Motor neuron (in vitro differentiated cells): ENCODE measurements at regions not wholly inside any gene's neighbourhood (a gene's known extent, or its start where the extent isn't known, plus 50 kb on each side); places are given as distances from the start of the nearest gene placed in this dataset.

Experiments used
- ATAC-seq, 8 experiments: fragments of 200-7000 bp; cut with Tn5 transposase; replicated peaks in 6 of 8; 2 replicates each; pipeline ENCODE4 v1.8.0; 2021; ENCODE audit warnings: mild to moderate bottlenecking in 8 of 8, moderate library complexity in 8 of 8
- H3K27ac ChIP-seq, 2 donors: fragments of 250-450 bp; sonication (Bioruptor Pico); 2 replicates each; pipeline ENCODE4 v1.9.0; 2021; ENCODE audit warnings: antibody characterized with exemption in 2 of 2, mild to moderate bottlenecking in 2 of 2, moderate library complexity in 1 of 2
- H3K4me1 ChIP-seq, 2 donors: fragments of 250-450 bp; sonication (Bioruptor Pico); replicated peaks in 1 of 2; 2 replicates each; pipeline ENCODE4 v1.6.1; 2021; ENCODE audit warnings: antibody characterized with exemption in 2 of 2, mild to moderate bottlenecking in 2 of 2, moderate library complexity in 1 of 2
- H3K4me3 ChIP-seq, 5 donors: fragments of 250-450 bp; sonication (Bioruptor Pico); 2 replicates each; pipeline ENCODE4 v1.9.0; 2021; ENCODE audit warnings: antibody characterized with exemption in 5 of 5, mild to moderate bottlenecking in 5 of 5, moderate library complexity in 4 of 5
- WGBS, 10 experiments: fragments of 450-650 bp; shearing (Covaris generic); methylation state at CpG; one replicate each; pipeline ENCODE4 v1.0.0; 2022; 5-methylcytosine and 5-hydroxymethylcytosine counted together
- in situ Hi-C, 9 experiments: fragments of 400-800 bp; cut with MboI; loops; one replicate each; pipeline ENCODE4 v1.15.0; 2021; ENCODE audit warnings: low sequenced_read_pairs in 9 of 9, low pct_unique_long_range_greater_than_20kb in 2 of 9; ENCODE audit not compliant: unreplicated experiment in 9 of 9

DNA sequence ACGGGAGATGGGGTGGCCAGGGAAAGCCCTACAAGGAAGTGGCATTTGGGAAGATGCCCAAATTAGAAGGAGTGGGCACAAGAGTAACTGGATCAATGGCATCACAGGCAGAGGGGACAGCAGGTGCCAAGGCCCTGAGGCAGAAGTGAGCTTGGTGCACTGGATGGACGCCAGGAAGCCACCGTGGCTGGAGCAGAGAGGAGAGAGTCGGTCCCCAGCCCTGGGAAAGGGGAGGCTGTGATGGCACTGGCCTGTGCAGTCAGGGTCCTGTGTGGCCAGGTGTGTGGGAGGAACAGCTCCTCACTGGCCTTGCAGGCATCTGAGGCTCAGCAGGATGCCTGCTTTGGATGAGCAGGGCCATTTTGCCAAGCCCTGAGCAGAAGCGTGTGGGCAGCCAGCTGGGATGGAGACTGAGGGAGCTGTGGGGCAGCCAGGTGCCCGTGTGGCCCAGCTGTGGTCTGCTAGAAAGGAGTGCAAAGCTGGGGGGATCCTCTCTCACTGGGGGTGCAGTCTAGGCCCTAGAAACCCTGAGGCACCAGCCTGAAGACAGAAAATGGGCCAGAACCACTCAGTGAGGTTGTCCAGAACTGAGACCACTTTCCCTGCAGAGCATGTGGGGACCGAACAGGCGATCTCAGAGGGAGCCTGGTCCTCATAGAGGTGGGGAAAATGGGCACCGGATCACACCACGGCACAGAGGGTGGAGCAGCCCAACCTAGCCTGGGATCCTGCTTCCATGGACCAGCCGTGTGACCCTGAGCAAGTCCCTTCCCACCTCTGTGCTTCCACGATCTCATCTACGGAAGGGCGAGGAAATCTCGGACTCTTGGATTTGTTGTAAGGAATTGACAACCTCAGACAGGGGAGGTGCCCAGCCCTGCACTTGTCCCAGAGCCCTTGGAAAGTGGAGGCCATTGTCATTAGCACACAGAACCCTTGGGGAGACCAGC is 78.6 kb upstream of the RTL6 start:
- in situ Hi-C loops, result no loop called here
- WGBS, 10 experiments, result 47 to 100% (median 78%) methylated on average over 1 to 9 of the region's 15 CpGs; no CpG with 5 or more reads in 2 of the 10 experiments
- no peak for ATAC-seq

DNA sequence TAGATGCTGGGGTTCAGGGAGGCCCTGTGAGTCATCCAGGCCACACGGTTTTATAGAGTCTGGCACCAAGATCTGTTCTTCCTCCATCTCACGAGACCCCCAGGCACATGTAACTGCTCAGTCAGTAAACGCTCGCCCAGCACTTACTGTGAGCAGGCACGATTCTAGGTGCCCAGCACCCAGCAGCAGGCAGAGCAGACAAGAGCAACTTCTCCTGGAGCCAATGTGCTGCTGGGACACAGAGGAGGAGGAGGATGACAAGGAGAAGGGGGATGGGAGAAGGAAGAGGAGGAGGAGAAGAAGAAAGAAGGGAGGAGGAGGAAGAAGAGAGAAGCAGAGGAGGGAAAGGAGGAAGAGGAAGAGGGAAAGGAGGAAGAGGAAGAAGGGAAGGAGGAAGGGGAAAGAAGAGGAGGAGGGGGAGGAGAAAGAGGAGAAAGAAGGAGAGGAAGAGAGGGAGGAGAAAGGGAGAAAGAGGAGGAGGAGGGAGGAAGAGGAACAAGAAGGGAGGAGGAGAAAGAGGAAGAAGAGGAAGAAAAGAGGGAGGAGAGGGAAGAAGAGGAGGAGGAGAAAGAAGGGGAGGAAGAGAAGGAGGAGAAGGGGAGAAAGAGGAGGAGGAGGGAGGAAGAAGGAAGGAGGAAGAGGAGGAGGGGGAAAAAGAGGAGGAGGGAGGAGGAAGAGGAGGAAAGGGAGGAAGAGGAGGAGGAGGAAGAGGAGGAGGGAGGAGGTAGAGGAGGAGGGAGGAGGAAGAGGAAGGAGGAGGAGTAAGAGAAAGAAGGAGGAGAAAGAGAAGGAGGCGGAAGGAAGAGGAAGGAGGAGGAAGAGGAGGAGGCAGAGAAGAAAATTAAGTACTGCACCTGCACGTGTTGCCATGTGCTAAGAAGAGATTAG is 77.6 kb upstream of the RTL6 start:
- H3K4me1 ChIP-seq, result peaks cover 12 to 29% of the 10 kb centered on the region in 2 donors
- WGBS, 10 experiments, result 23 to 100% (median 71%) methylated on average over 1 to 4 of the region's 7 CpGs; no CpG with 5 or more reads in 2 of the 10 experiments
- in situ Hi-C loops, result no loop called here
- H3K27ac ChIP-seq, result no peak overlapping the region
- H3K4me3 ChIP-seq, result no peak overlapping the region
- ATAC-seq, result peak in 1 of 8 experiments; percentile 3

More for the DNA sequence above, 78.6 kb upstream of the RTL6 start:
- Histone ChIP-seq H3K4me3 (no peak overlapping the region), H3K4me1 (peaks cover 12 to 20% of the 10 kb centered on the region in 2 donors), H3K27ac (no peak overlapping the region)

DNA sequence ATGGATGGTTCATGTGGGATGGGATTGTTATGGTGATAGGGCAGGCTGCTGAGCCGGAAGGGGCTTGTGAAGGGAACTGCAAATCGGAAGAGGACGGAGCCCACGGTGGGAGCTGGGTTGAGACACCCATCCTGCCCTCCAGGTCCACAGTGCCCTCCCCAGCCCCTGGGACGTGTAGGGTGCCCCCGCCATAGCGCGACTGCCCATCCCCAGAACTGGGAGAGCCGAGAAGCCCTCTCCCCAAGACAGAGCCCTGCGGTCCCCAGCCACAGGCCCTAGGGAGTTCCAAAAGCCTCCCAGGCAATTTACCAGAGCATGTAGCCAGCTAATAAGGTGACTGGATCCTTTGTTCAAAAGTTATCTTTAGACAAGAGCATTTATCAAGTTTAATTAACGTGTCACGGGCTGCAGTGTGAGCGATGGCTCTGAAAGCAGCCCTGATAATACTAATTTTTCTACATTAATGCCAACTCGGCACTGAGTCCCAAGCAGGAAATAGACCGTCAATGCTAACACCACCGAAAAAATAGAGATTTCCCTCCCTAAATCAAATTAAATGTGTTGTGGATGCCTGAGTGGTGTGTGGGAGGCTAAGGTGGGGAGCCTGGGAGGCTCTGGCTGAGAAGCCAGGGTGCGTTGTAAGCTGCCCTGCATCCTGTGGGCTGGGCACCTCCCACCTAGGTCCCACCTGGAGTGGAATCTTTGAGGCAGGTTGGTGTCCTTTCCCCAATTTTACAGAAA is 76.8 kb upstream of the RTL6 start:
- peak in 5 of 8 experiments; percentile 47 to 78 (median 58) for ATAC-seq
- no peak overlapping the region for H3K27ac ChIP-seq
- H3K4me3 ChIP-seq, result no peak overlapping the region
- 44 to 96% (median 62%) methylated on average over 3 to 8 of the region's 17 CpGs; no CpG with 5 or more reads in 3 of the 10 experiments for WGBS, 10 experiments
- H3K4me1 ChIP-seq, result peaks cover 12 to 29% of the 10 kb centered on the region in 2 donors
- in situ Hi-C loops, result no loop called here

DNA sequence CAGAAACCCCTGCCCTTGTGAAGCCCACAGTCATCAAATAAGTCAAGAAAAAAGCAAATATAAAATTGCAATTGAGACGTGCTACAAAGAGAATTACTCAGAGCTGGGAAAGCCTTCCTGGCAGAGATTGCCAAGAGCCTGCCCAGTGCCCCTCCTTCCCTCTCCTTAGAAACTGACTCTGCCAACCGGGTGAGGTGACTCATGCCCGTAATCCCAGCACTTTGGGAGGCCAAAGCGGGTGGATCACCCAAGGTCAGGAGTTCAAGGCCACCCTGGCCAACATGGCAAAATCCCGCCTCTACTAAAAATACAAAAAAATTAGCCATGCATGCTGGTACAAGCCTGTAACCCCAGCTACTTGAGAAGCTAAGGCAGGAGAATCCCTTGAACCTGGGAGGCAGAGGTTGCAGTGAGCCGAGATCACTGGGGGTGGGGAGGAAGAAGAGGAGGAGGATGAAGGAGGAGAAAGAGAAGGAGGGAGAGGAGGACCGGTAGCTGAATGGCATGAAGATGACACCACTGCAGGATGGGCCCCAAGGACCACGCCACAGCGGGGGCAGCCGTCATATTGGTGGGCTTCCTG is 76.1 kb upstream of the RTL6 start:
- in situ Hi-C loops, result no loop called here
- Histone ChIP-seq H3K4me3 (no peak overlapping the region), H3K27ac (no peak overlapping the region), H3K4me1 (peaks cover 12 to 29% of the 10 kb centered on the region in 2 donors)
- peak in 3 of 8 experiments; percentile 8 to 56 (median 23) for ATAC-seq
- WGBS, 10 experiments, result 13 to 83% (median 47%) methylated on average over 2 to 6 of the region's 10 CpGs; no CpG with 5 or more reads in 2 of the 10 experiments

DNA sequence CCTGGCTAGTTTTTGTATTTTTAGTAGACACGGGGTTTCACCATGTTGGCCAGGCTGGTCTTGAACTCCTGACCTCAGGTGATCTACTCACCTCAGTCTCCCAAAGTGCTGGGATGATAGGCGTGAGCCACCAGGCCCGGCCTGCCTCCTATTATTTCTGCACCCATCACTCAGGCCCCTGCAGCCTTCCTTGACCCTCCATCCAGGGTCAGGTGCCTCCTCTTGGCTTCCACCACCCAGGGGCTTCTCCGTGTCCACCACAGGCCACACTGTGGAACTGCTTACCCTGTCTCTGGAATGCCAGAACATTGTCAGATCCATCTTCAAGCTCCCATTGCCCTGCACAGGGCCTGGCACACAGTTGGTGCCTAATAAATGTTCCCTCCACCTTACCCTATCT is 75.4 kb upstream of the RTL6 start:
- H3K27ac ChIP-seq, result no peak overlapping the region
- H3K4me3 ChIP-seq, result no peak overlapping the region
- 75 to 100% (median 90%) methylated on average over 1 to 2 of the region's 4 CpGs; no CpG with 5 or more reads in 6 of the 10 experiments for WGBS, 10 experiments
- ATAC-seq, result no peak
- H3K4me1 ChIP-seq, result peaks cover 12 to 29% of the 10 kb centered on the region in 2 donors
- in situ Hi-C loops, result no loop called here

DNA sequence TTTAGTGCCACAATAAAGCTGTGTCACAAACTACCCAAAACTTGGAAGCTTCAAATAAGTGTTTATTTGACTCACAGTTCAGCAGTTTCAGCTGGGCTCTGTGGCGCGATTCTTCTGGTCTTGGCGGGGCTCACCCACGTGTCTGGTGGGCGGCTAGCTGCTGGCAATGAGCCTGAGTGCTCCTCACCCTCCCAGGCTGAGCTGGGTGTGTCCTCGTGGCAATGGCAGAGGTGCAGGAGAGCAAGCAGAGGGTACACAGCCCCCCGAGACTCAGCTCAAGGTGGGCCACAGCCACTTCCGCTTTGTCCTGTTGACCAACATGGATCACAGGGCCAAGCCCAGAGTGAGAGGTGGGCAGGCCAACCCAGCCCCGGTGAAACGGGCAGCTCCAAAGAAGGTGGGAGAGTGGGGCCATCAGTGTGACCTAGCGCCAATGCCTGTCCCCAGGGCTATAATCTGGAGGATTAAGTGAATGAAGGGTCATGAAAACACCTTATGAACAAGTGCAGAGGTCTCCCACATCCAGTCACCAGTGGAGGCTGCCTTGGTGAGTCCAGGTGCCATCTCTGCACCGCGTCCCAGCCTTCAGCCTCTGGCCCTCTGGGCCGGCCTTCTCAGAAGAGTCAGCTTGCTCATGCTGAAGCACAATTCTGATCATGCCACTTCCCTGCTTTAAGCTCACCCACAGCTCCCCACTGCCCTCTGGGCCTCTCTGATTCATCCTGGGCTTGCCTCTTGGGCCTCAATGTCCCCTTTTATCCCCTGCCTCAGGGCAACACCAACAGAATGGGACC is 74.6 kb upstream of the RTL6 start:
- no peak for ATAC-seq
- in situ Hi-C loops, result no loop called here
- H3K4me3 ChIP-seq, result no peak overlapping the region
- H3K27ac ChIP-seq, result no peak overlapping the region
- 42 to 100% (median 60%) methylated on average over 1 to 3 of the region's 14 CpGs; no CpG with 5 or more reads in 4 of the 10 experiments for WGBS, 10 experiments
- H3K4me1 ChIP-seq, result peaks cover 12 to 29% of the 10 kb centered on the region in 2 donors

DNA sequence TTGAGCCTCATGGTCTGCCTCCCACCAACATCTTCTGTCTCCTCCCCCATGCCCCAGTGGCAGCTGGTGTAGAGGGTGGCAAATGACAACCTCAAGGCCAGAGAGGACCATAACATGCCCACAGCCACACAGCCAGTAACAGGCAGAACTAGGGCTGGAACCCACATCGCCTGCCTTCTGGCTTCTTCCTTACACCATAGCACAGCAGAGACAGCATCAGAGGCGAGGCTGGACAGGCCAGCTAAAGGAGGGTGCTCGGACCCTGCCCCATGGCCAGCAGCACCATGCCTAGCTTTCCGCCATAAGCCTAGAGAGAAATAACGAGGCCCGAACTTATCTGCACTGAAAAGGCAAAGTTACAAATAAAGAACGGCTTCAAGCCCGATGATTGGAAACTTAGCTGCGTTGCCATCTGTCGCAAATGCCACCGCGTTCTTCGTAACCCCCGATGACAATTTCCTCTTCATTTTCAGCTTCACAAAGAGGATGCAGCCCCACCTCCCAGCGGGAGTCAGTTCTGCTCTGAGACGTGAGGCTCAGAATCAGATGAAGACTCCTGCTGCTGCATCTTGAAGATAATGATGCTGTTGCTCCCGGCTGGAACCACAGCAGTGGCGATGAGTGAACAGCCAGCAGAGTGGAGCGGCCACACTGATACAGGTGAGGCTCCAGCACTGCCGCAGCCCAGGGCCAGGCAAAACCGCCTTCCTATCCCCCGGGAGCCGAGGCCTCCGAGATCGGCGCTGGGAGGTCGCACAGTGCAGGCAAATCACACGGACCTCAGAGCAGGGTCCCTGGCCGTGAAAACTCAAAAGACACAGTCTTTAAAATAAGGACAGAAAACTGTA is 73.8 kb upstream of the RTL6 start:
- 50 to 92% (median 83%) methylated on average over 1 to 17 of the region's 29 CpGs; no CpG with 5 or more reads in 3 of the 10 experiments for WGBS, 10 experiments
- no peak for ATAC-seq
- no peak overlapping the region for H3K27ac ChIP-seq

DNA sequence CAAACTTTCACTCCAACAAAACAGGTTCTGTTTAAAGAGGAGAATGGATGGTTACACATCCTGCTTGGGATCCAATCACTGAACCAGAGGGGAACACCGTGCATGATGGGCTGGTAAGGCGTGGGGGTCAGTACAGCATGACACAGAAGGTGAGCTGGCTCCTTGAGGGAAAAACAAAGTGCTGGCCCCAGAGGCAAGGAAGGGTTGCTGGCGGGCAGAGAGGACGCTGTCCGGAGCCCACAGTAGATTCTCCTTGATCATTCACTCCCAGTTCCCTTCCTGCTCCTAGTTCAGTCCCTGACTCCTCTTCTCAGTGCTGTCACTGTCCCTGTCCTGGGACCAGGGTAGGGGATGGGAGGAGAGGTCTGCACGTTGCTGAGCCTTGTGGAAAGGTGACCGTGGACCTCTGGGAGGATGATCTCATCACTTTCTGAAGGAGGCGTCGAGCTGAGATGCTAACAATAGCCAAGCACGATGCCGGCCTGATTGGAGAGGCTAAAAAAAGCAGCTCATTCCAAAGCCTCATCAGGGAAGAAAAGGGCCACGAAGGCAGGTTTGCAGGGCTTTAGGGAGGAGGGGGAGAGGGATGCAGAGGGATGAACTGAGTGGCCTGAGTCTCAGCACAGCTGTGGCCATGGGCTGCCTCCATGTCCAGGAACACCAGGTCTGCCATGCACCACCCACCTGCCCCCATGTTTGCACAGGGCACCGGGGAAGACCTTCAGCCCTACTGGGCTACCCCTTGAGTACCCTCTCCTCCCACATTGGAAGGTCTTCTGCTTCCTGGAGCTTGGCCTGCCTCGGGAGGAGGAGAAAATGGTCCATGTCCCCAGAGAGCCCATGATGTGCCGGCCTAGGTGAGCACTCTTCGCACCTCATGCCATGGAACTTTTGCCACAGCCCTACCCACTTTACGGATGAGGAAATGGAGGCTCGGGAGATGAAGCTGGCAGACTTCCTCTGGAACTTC is 72.7 kb upstream of the RTL6 start:
- Histone ChIP-seq H3K4me3 (no peak overlapping the region), H3K4me1 (peaks cover 12 to 29% of the 10 kb centered on the region in 2 donors), H3K27ac (no peak overlapping the region)
- 52 to 100% (median 78%) methylated on average over 1 to 8 of the region's 18 CpGs; no CpG with 5 or more reads in 2 of the 10 experiments for WGBS, 10 experiments
- peak in 5 of 8 experiments; percentile 46 to 85 (median 82) for ATAC-seq
- in situ Hi-C loops, result no loop called here

More for the DNA sequence above, 73.8 kb upstream of the RTL6 start:
- no peak overlapping the region for H3K4me3 ChIP-seq
- in situ Hi-C loops, result no loop called here
- peaks cover 12 to 29% of the 10 kb centered on the region in 2 donors for H3K4me1 ChIP-seq

DNA sequence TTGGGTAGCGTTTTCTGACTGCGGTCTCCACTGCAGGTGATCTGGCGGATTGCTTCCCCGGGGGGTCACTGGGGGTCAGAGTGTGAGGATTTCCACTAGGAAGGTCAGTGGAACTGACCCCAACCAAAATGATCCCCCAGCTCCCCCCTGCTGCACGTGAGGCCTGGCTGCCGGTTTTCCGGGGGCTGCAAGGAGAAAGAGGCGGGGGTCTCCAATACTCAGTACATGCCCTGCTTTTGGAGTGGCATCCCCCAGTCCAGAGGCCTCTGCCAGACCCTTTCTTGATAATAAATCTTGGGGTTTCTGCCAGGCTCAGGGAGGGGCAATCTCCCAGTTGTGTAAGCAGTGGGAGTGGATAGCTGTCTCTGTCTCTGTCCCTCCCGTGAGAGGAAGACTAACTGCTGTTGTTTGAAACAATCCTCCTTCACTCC is 71.5 kb upstream of the RTL6 start:
- Histone ChIP-seq H3K4me1 (peaks cover 5 to 23% of the 10 kb centered on the region in 2 donors), H3K4me3 (no peak overlapping the region), H3K27ac (no peak overlapping the region)
- 58 to 100% (median 80%) methylated on average over 1 to 5 of the region's 9 CpGs; no CpG with 5 or more reads in 3 of the 10 experiments for WGBS, 10 experiments
- in situ Hi-C loops, result no loop called here
- ATAC-seq, result no peak

DNA sequence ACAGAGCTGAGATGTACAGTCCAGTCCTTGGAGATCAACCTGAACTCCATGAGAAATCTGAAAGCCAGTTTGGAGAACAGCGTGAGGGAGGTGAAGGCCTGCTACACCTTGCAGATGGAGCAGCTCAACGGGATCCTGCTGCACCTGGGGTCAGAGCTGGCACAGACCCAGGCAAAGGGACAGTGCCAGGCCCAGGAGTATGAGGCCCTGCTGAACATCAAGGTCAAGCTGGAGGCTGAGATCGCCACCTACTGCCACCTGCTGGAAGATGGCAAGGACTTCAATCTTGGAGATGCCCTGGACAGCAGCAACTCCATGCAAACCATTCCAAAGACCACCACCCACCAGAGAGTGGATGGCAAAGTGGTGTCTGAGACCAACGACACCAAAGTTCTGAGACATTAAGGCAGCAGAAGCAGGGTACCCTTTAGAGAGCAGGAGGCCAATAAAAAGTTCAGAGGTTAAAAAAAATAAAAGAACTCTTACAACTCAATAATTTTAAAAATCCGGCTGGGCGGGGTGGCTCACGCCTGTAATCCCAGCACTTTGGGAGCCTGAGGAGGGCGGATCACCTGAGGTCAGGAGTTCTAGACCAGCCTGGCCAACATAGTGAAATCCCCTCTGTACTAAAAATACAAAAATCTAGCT is 69.9 kb upstream of the RTL6 start:
- Histone ChIP-seq H3K4me1 (peaks cover 0 to 16% of the 10 kb centered on the region in 2 donors), H3K4me3 (no peak overlapping the region), H3K27ac (no peak overlapping the region)
- 48 to 100% (median 68%) methylated on average over 1 to 5 of the region's 8 CpGs; no CpG with 5 or more reads in 5 of the 10 experiments for WGBS, 10 experiments
- ATAC-seq, result no peak
- in situ Hi-C loops, result no loop called here
